GM13977 (cell line): ENCODE measurements at regions not wholly inside any gene's neighbourhood (a gene's known extent, or its start where the extent isn't known, plus 50 kb on each side); places are given as distances from the start of the nearest gene placed in this dataset.
"Not testable (repeated sequence)": the region's sequence is repeated elsewhere in the genome, so short reads cannot be mapped to it uniquely, and the experiment has no call there.

ENCODE experiments used
- DNase-seq: peaks from one replicate; pipeline ENCODE4 v3.0.0; 2012; ENCODE audit warnings: low spot score
- CTCF ChIP-seq: IDR thresholded peaks from 2 replicates; pipeline ENCODE4 v1.5.1; 2012; ENCODE audit warnings: mild to moderate bottlenecking, control low read depth; ENCODE audit not compliant: insufficient read depth; ENCODE audit errors: extremely low read depth, missing control alignments
- in situ Hi-C: fragments of 300-500 bp; cut with MboI; formaldehyde crosslinking; loops from one replicate; pipeline ENCODE4 v1.12.0; 2022; ENCODE audit warnings: low sequenced_read_pairs, low pct_unique_long_range_greater_than_20kb, mixed read lengths, inconsistent platforms; ENCODE audit not compliant: unreplicated experiment

- in situ Hi-C loops = no loop called here
- no peak for TF ChIP-seq CTCF
- no peak for DNase-seq
Observed at GRCh38 chrY:7542256-7542858, 630.8 kb upstream of the AMELY start.

- in situ Hi-C loops = no loop called here
- DNase-seq = no peak
- no peak for TF ChIP-seq CTCF
Observed at GRCh38 chrY:7529396-7529795, 617.8 kb upstream of the AMELY start.

GRCh38 chrY:7527568-7527967 lies 616.0 kb upstream of the AMELY start:
- in situ Hi-C loops, DNase-seq: not testable (repeated sequence)

GRCh38 chrY:7518387-7518786 lies 606.8 kb upstream of the AMELY start:
- TF ChIP-seq CTCF = no peak

GRCh38 chrY:7516268-7516667 lies 604.7 kb upstream of the AMELY start:
- no peak for TF ChIP-seq CTCF

More at GRCh38 chrY:7518387-7518786, 606.8 kb upstream of the AMELY start:
- no peak for DNase-seq
- in situ Hi-C loops = no loop called here

GRCh38 chrY:7515812-7516211 lies 604.3 kb upstream of the AMELY start:
- no peak for TF ChIP-seq CTCF
- in situ Hi-C loops = no loop called here
- no peak for DNase-seq

More at GRCh38 chrY:7516268-7516667, 604.7 kb upstream of the AMELY start:
- in situ Hi-C loops = no loop called here
- DNase-seq = no peak

GRCh38 chrY:7502896-7503295 lies 591.3 kb upstream of the AMELY start:
- in situ Hi-C loops = no loop called here
- TF ChIP-seq CTCF = no peak
- no peak for DNase-seq
